ENCODE measurements at regions not wholly inside any gene's neighbourhood (a gene's known extent, or its start where the extent isn't known, plus 50 kb on each side); places are given as distances from the start of the nearest gene placed in this dataset.

DNA sequence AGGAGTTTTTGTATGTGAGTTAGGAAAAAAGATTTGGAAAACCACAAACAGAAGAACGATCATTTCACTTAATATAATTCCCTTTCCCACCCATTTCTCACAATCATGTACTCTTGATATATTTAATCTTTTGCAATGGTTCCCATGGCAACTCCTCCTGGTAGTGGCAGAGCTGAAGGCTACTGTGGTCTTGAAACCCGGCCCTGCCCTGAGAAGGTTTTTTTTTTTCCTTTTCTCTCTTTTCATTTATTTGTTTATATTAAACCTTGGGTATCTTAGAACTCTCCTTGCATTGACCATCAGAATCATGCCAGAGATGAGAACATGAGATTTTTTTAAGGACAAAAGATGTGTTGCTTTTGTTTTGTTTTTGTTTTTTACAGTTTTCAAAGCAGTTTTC lies 566.1 kb upstream of the NRP1 start:
- no TSS peak for BruUV-seq (replicated peaks)
- Histone ChIP-seq H3K4me3 (ENCODE audit: low read depth, low read length, poor library complexity, severe bottlenecking) (no peak overlapping the region), H3K9me3 (ENCODE audit: low read depth, low read length, poor library complexity, severe bottlenecking) (no peaks in the 10 kb centered on the region), H3K27me3 (replicated peaks; ENCODE audit: insufficient read depth, low read depth, low read length, poor library complexity) (no peaks in the 10 kb centered on the region), H3K4me1 (ENCODE audit: insufficient read depth, low read length, poor library complexity, severe bottlenecking) (peaks cover 11% of the 10 kb centered on the region), H3K36me3 (ENCODE audit: insufficient read depth, low read length, poor library complexity, severe bottlenecking) (no peaks in the 10 kb centered on the region), H3K27ac (ENCODE audit: low read depth, low read length, poor library complexity, severe bottlenecking) (no peak overlapping the region)
- TF ChIP-seq EZH2 (IDR thresholded peaks at IDR 0.05; ENCODE audit: borderline replicate concordance, low read depth, low read length, poor library complexity, severe bottlenecking) = no peak
- TF ChIP-seq, protein P1, sequence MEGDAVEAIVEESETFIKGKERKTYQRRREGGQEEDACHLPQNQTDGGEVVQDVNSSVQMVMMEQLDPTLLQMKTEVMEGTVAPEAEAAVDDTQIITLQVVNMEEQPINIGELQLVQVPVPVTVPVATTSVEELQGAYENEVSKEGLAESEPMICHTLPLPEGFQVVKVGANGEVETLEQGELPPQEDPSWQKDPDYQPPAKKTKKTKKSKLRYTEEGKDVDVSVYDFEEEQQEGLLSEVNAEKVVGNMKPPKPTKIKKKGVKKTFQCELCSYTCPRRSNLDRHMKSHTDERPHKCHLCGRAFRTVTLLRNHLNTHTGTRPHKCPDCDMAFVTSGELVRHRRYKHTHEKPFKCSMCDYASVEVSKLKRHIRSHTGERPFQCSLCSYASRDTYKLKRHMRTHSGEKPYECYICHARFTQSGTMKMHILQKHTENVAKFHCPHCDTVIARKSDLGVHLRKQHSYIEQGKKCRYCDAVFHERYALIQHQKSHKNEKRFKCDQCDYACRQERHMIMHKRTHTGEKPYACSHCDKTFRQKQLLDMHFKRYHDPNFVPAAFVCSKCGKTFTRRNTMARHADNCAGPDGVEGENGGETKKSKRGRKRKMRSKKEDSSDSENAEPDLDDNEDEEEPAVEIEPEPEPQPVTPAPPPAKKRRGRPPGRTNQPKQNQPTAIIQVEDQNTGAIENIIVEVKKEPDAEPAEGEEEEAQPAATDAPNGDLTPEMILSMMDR (conservative IDR thresholded peaks at IDR 0.05; ENCODE audit: low read depth, low read length) = no peak
- intact Hi-C loops (cut with micrococcal nuclease; ENCODE audit: unreplicated experiment) = no loop called here
- CTCF ChIA-PET = no interaction called here
- DNase-seq (ENCODE audit: low spot score) = peak; percentile 21
- POLR2A ChIA-PET (ENCODE audit: low non-redundant PET) = no interaction called here

DNA sequence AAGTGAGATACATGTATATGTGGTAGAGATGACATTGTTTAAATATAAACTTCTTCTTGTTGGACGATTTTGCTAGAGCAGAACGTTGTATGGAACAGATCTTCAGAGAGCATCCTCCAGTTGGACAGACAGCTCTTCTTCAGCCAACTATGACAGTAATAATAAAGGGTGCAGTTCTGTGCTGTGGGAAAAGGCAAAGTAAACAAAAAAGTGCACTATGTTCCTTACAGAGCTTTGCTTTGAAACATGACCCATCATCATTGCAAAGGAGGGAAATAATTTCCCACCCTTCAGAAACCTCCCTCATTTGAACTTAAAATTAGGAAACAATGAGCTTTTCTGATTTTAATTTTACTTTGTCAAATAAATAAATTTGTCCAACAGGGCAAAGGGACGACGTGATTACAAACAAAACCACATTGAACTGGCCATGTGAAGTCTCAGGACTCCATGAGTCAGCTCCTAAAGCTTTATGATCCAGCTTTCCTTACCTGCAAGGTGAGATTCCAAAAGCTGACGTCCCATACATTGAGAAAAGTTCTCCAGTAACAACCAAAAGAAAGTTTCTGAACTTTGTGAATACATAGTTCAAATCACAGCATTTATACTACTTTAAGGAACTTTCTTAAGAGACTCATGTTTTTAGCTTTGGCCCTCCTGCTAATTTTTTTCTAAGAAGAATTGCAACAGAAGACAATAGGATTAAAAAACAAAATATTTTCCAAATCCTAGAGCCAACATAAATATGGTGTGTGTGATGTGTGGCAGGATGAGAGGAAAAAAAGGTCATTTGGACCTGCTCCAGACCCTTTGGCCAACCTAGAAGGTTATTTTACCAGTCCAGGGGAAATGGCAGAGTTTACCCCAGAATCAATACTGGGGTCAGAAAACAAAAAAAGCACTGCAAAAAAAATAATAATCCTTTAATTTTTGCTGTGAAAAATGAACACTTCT lies 565.4 kb upstream of the NRP1 start:
- no peak for DNase-seq (ENCODE audit: low spot score)
- POLR2A ChIA-PET (ENCODE audit: low non-redundant PET) = no interaction called here
- no peak overlapping the region for H3K4me3 ChIP-seq (ENCODE audit: low read depth, low read length, poor library complexity, severe bottlenecking)
- TF ChIP-seq, protein P1 (conservative IDR thresholded peaks at IDR 0.05; ENCODE audit: low read depth, low read length) = no peak
- TF ChIP-seq EZH2 (IDR thresholded peaks at IDR 0.05; ENCODE audit: borderline replicate concordance, low read depth, low read length, poor library complexity, severe bottlenecking) = no peak
- H3K27me3 ChIP-seq (replicated peaks; ENCODE audit: insufficient read depth, low read depth, low read length, poor library complexity) = no peaks in the 10 kb centered on the region
- H3K36me3 ChIP-seq (ENCODE audit: insufficient read depth, low read length, poor library complexity, severe bottlenecking) = no peaks in the 10 kb centered on the region
- intact Hi-C loops (cut with micrococcal nuclease; ENCODE audit: unreplicated experiment) = no loop called here
- H3K27ac ChIP-seq (ENCODE audit: low read depth, low read length, poor library complexity, severe bottlenecking) = no peak overlapping the region
- CTCF ChIA-PET = no interaction called here
- H3K4me1 ChIP-seq (ENCODE audit: insufficient read depth, low read length, poor library complexity, severe bottlenecking) = peaks cover 8% of the 10 kb centered on the region
- no peaks in the 10 kb centered on the region for H3K9me3 ChIP-seq (ENCODE audit: low read depth, low read length, poor library complexity, severe bottlenecking)
- BruUV-seq (replicated peaks) = no TSS peak

DNA sequence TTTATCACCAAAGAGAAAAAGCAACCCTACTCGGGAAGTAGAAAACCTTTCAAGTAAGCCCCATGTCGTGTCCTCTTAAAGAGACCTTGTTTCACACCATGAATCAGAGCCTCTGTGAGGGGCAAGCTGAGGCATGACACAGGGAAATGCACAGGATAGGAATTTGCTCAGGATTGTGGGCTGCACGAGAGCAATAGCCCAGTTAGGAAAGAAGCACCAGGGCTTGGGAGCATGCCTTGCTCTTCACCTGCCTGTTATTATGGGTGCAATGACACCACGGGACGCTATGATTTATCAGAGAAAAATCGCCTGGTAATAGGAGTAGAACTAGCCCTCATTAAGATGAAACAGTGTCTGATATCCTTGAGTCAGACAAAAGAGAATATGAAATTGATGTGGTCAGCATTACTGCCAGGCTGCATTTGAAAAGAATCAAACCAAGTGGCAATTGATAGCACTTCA lies 562.9 kb upstream of the NRP1 start:
- H3K9me3 ChIP-seq (ENCODE audit: low read depth, low read length, poor library complexity, severe bottlenecking) = no peaks in the 10 kb centered on the region
- intact Hi-C loops (cut with micrococcal nuclease; ENCODE audit: unreplicated experiment) = no loop called here
- H3K27ac ChIP-seq (ENCODE audit: low read depth, low read length, poor library complexity, severe bottlenecking) = no peak overlapping the region
- ChIA-PET CTCF (no interaction called here), POLR2A (ENCODE audit: low non-redundant PET) (no interaction called here)
- no peaks in the 10 kb centered on the region for H3K27me3 ChIP-seq (replicated peaks; ENCODE audit: insufficient read depth, low read depth, low read length, poor library complexity)
- no peak overlapping the region for H3K4me3 ChIP-seq (ENCODE audit: low read depth, low read length, poor library complexity, severe bottlenecking)
- no peak for TF ChIP-seq EZH2 (IDR thresholded peaks at IDR 0.05; ENCODE audit: borderline replicate concordance, low read depth, low read length, poor library complexity, severe bottlenecking)
- TF ChIP-seq, protein P1 (conservative IDR thresholded peaks at IDR 0.05; ENCODE audit: low read depth, low read length) = no peak
- DNase-seq (ENCODE audit: low spot score) = no peak
- no TSS peak for BruUV-seq (replicated peaks)
- H3K36me3 ChIP-seq (ENCODE audit: insufficient read depth, low read length, poor library complexity, severe bottlenecking) = no peaks in the 10 kb centered on the region
- peaks cover 8% of the 10 kb centered on the region for H3K4me1 ChIP-seq (ENCODE audit: insufficient read depth, low read length, poor library complexity, severe bottlenecking)
